NOMO-1 treated with dmso at 0.1 percent for 144 hours (cell line): ENCODE measurements at regions not wholly inside any gene's neighbourhood (a gene's known extent, or its start where the extent isn't known, plus 50 kb on each side); places are given as distances from the start of the nearest gene placed in this dataset.
"Not testable (repeated sequence)": the region's sequence is repeated elsewhere in the genome, so short reads cannot be mapped to it uniquely, and the experiment has no call there.

Experiments
- DNase-seq: peaks from one replicate; lab custom pipeline; 2025; ENCODE audit not compliant: unreplicated experiment; lab: John Stamatoyannopoulos, UW

DNA sequence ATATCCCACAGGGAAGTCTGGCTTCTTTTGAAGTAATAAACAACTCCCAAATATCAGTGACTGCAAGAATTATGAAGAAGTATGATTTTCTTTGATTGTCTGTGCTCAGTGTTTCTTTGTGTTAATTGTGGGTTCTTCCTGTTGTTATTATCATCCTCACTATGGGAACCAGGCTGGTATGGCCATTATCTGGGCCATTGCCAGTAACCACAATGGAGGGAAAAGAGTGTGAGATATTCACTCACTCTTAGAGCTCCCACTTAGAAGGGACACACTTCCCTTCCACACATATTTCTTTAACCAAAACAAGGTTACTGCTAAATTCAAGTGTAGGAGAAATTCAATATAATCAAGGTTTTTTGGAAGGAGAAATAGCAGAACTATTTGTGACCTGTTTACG lies 503.7 kb downstream of the SLC6A15 start:
- DNase-seq, result no peak

- DNase-seq, result not testable (repeated sequence)
Measured at GRCh38 chr12:84406720-84407119, 505.9 kb downstream of the SLC6A15 start.

DNA sequence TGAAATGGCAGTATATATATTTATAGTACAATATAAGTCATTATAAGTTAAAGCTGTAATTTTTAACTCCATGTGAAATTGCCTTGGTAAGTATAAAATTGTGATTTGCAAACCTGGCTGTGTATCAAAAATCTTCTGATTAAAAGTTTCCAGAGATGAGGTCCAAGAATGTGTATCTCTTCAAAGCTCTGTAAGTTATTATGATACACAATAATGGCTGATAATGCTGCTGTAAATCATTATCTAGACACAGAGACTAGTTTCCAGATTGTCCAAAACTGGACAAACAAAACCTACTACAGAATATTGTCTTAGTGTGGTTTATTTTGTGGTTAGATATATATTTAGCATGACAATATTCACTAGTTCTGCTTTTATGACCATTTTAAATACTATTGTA lies 514.8 kb downstream of the SLC6A15 start:
- no peak for DNase-seq

GRCh38 chr12:84397263-84397662 lies 515.3 kb downstream of the SLC6A15 start:
- DNase-seq, result no peak

DNA sequence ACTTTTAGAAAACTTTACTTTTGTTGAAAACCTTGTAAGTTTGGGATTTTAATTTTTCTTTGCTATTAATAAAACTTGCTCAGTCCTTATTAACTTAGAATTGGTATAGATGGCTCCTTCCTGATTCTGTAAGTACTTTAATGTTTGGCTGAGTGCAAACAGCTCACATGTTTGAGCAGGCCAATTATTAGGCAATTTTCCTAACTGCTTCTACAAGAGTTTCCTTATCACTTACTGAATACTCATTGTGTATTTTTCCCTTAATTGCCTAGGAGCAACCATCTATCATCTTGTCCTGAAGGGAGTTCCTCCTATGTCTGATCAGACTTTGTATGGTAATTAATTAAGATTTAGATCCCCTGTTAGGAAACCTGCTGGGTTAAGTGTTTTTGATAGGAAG lies 521.4 kb downstream of the SLC6A15 start:
- DNase-seq, result not testable (repeated sequence)

DNA sequence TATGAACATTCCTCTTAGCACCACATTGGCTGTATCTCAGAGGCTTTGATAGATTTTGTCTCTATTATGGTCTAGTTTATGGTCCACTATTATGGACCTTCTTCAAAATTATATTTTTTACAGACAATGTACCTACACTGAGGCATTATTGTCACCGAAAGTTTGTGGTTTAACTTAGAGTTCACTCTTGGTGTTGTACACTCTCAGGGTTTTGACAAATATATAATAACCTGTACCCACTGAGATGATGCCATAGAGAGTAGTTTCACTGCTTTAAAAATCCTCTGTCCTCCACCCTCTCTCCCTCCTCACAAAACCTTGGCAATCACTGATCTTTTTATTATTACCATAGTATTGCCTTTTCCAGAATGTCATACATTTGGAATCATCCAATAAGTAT lies 528.2 kb downstream of the SLC6A15 start:
- no peak for DNase-seq

DNA sequence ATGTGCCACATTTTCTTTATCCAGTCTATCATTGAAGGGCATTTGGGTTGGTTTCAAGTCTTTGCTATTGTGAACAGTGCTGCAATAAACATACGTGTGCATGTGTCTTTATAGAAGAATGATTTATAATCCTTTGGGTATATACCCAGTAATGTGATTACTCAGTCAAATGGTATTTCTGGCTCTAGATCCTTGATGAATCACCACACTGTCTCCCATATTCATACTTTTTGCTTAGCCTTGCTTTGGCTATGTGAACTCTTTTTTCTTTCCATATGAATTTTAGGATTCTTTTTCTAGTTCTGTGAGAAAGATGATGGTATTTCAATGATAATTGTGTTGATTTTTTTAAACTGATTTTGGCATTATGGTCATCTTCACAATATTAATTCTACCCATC lies 530.1 kb downstream of the SLC6A15 start:
- not testable (repeated sequence) for DNase-seq

- DNase-seq, result no peak
Measured at GRCh38 chr12:84376320-84376719, 536.3 kb downstream of the SLC6A15 start.

GRCh38 chr12:84375449-84376170 lies 537.0 kb downstream of the SLC6A15 start:
- DNase-seq, result no peak

- DNase-seq, result no peak
Measured at GRCh38 chr12:84362552-84362897, 550.1 kb downstream of the SLC6A15 start.

GRCh38 chr12:84361651-84362551 lies 550.7 kb downstream of the SLC6A15 start:
- DNase-seq, result no peak

- no peak for DNase-seq
Measured at GRCh38 chr12:84357314-84357713, 555.3 kb downstream of the SLC6A15 start.

DNA sequence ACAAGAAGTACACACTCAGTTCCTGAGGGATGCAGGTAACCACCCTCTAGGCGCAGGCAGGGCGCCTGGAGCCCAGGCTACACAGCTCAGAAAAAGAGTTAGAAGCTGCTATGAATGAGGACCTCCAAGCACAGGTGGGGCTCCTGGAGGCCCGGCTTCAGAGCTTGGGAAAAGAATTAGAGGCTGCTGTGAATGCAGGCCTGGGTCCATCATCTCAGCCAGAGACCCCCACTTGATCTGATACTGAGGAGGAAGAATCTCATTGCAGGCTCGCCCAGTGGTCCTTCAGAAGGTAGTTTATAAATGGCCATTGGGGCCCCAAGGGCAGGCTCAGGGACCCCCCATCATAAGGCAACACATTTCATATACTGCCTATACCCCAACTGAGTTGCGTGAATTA lies 556.4 kb downstream of the SLC6A15 start:
- no peak for DNase-seq

GRCh38 chr12:84355561-84355960 lies 557.0 kb downstream of the SLC6A15 start:
- DNase-seq, result no peak

- DNase-seq, result no peak
Measured at GRCh38 chr12:84348582-84348981, 564.0 kb downstream of the SLC6A15 start.

DNA sequence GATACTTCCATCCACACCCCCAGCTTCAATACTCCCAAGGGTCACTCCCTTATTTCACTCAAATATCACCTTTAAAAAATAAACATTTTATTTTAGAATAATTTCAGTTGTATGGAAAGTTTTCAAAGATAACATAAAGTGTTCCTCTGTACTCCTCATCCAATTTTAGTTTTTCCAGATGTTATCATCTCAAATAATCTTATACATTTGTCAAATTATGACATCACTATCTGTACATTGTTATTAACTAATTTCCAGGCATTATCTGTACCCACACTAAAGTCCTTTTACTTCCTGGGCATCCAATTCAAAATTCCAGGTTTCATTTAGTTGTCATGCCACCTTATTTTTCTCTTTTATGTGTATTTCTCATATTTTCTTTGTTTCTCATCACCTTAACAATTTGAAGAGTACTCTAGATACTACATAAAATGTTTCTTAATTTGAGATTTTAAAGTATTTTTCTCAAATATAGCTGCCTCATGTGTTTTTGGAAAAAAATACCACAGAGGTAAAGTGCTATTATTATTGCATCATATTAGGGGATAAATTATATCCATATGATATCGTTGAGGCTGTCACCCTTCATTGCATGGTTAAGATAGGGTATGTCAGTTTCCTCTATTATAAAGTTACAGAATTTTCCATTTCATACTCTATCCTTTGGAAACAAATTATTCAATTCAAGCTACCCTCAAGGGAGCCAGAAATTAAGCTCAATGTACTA lies 571.0 kb downstream of the SLC6A15 start:
- DNase-seq, result no peak

- no peak for DNase-seq
Measured at GRCh38 chr12:84336231-84336630, 576.4 kb downstream of the SLC6A15 start.

GRCh38 chr12:84329938-84330337 lies 582.7 kb downstream of the SLC6A15 start:
- no peak for DNase-seq

GRCh38 chr12:84315926-84316325 lies 596.7 kb downstream of the SLC6A15 start:
- DNase-seq, result no peak

DNA sequence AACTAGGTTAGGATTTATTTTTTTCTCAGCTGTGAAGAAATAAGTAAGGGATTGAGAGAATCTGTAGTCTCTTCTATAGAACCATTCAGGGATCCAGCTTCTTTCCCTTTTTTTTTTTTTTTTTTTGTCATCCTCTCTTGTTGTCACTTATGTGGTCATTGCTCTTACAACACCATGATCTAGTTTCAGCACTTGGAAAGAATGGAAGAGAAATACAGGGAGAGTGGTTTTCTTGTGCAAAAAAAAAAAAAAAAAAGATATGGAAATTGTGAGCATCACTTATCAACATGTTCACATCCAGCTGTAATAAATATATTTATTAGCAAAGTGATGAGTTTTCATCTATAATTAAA lies 599.3 kb downstream of the SLC6A15 start:
- no peak for DNase-seq

- no peak for DNase-seq
Measured at GRCh38 chr12:84308211-84308610, 604.4 kb downstream of the SLC6A15 start.

GRCh38 chr12:84305144-84305543 lies 607.5 kb downstream of the SLC6A15 start:
- no peak for DNase-seq
